PFSK-1 (cell line): ENCODE measurements at regions not wholly inside any gene's neighbourhood (a gene's known extent, or its start where the extent isn't known, plus 50 kb on each side); places are given as distances from the start of the nearest gene placed in this dataset.

Experiments used
- FOXP2 ChIP-seq: optimal IDR thresholded peaks from 2 replicates; pipeline ENCODE3; 2011; ENCODE audit warnings: borderline replicate concordance, control low read depth, inconsistent platforms; ENCODE audit not compliant: insufficient read depth; ENCODE audit errors: extremely low read length, extremely low read depth
- POLR2AphosphoS5 ChIP-seq: IDR thresholded peaks from 2 replicates; pipeline ENCODE4 v1.6.1; 2012; ENCODE audit warnings: low read depth, mild to moderate bottlenecking, control low read depth, low read length, moderate library complexity
- REST ChIP-seq, 2 experiments: IDR thresholded peaks; 2 replicates each; pipeline versions ENCODE4 v1.6.1 to v1.8.0; 2011 to 2012; ENCODE audit warnings: low read depth in 2 of 2, low read length in 2 of 2, control low read depth in 1 of 2, inconsistent platforms in 1 of 2, mild to moderate bottlenecking in 1 of 2, moderate library complexity in 1 of 2; ENCODE audit not compliant: insufficient read depth in 1 of 2
- SIN3A ChIP-seq: IDR thresholded peaks from 2 replicates; pipeline ENCODE4 v1.6.1; 2012; ENCODE audit warnings: mild to moderate bottlenecking, low read length, moderate library complexity, borderline replicate concordance; ENCODE audit not compliant: insufficient read depth
- TAF1 ChIP-seq: IDR thresholded peaks from 2 replicates; pipeline ENCODE4 v1.6.1; 2012; ENCODE audit warnings: low read length, control low read depth, borderline replicate concordance; ENCODE audit not compliant: insufficient read depth

GRCh38 chr21:39109596-39110210 lies 73.5 kb downstream of the PSMG1 start:
- no peak for TF ChIP-seq POLR2AphosphoS5
- no peak for TF ChIP-seq REST (IDR thresholded peaks at IDR 0.05; ENCODE audit: insufficient read depth in 1 of 2, low read depth in 2 of 2, low read length in 2 of 2)
- no peak for TF ChIP-seq SIN3A
- no peak for TF ChIP-seq TAF1
- TF ChIP-seq FOXP2 = no peak

- TF ChIP-seq POLR2AphosphoS5 = no peak
- TF ChIP-seq SIN3A = no peak
- no peak for TF ChIP-seq REST (IDR thresholded peaks at IDR 0.05; ENCODE audit: insufficient read depth in 1 of 2, low read depth in 2 of 2, low read length in 2 of 2)
- TF ChIP-seq TAF1 = no peak
- no peak for TF ChIP-seq FOXP2
Measured at GRCh38 chr21:39109163-39109530, 74.1 kb downstream of the PSMG1 start.

GRCh38 chr21:39108291-39109162 lies 74.7 kb downstream of the PSMG1 start:
- no peak for TF ChIP-seq POLR2AphosphoS5
- TF ChIP-seq SIN3A = no peak
- no peak for TF ChIP-seq REST (IDR thresholded peaks at IDR 0.05; ENCODE audit: insufficient read depth in 1 of 2, low read depth in 2 of 2, low read length in 2 of 2)
- no peak for TF ChIP-seq TAF1
- no peak for TF ChIP-seq FOXP2

GRCh38 chr21:39107739-39108138 lies 75.5 kb downstream of the PSMG1 start:
- TF ChIP-seq REST (IDR thresholded peaks at IDR 0.05; ENCODE audit: insufficient read depth in 1 of 2, low read depth in 2 of 2, low read length in 2 of 2) (no peak), TAF1 (no peak), FOXP2 (no peak)
